ENCODE measurements at regions not wholly inside any gene's neighbourhood (a gene's known extent, or its start where the extent isn't known, plus 50 kb on each side); places are given as distances from the start of the nearest gene placed in this dataset.

- TF ChIP-seq CTCF (IDR thresholded peaks at IDR 0.05; ENCODE audit: control insufficient read depth, insufficient read depth, low read depth, low read length, missing control alignments): no peak
- no peak overlapping the region for H3K4me3 ChIP-seq (ENCODE audit: control insufficient read depth, low read depth, low read length)
- no peak for DNase-seq (ENCODE audit: low read depth)
Observed at GRCh38 chr2:118791483-118791882, 56.0 kb downstream of the EN1 start.

- H3K4me3 ChIP-seq (ENCODE audit: control insufficient read depth, low read depth, low read length): no peak overlapping the region
- no peak for DNase-seq (ENCODE audit: low read depth)
- TF ChIP-seq CTCF (IDR thresholded peaks at IDR 0.05; ENCODE audit: control insufficient read depth, insufficient read depth, low read depth, low read length, missing control alignments): no peak
Observed at GRCh38 chr2:118786746-118787145, 60.7 kb downstream of the EN1 start.

GRCh38 chr2:118784860-118785259 is 62.6 kb downstream of the EN1 start:
- H3K4me3 ChIP-seq (ENCODE audit: control insufficient read depth, low read depth, low read length): no peak overlapping the region
- no peak for DNase-seq (ENCODE audit: low read depth)
- no peak for TF ChIP-seq CTCF (IDR thresholded peaks at IDR 0.05; ENCODE audit: control insufficient read depth, insufficient read depth, low read depth, low read length, missing control alignments)

GRCh38 chr2:118779362-118779761 is 68.1 kb downstream of the EN1 start:
- no peak for TF ChIP-seq CTCF (IDR thresholded peaks at IDR 0.05; ENCODE audit: control insufficient read depth, insufficient read depth, low read depth, low read length, missing control alignments)
- no peak overlapping the region for H3K4me3 ChIP-seq (ENCODE audit: control insufficient read depth, low read depth, low read length)
- no peak for DNase-seq (ENCODE audit: low read depth)

- no peak for DNase-seq (ENCODE audit: low read depth)
- TF ChIP-seq CTCF (IDR thresholded peaks at IDR 0.05; ENCODE audit: control insufficient read depth, insufficient read depth, low read depth, low read length, missing control alignments): no peak
- peak overlapping the region; percentile 46 for H3K4me3 ChIP-seq (ENCODE audit: control insufficient read depth, low read depth, low read length)
Observed at GRCh38 chr2:118774458-118775133, 72.9 kb downstream of the EN1 start.

- DNase-seq (ENCODE audit: low read depth): no peak
Observed at GRCh38 chr2:118773826-118774225, 73.6 kb downstream of the EN1 start.

More at GRCh38 chr2:118773826-118774225, 73.6 kb downstream of the EN1 start:
- TF ChIP-seq CTCF (IDR thresholded peaks at IDR 0.05; ENCODE audit: control insufficient read depth, insufficient read depth, low read depth, low read length, missing control alignments): no peak
- H3K4me3 ChIP-seq (ENCODE audit: control insufficient read depth, low read depth, low read length): no peak overlapping the region

Data from AG09309 (cell line).